ENCODE measurements at regions not wholly inside any gene's neighbourhood (a gene's known extent, or its start where the extent isn't known, plus 50 kb on each side); places are given as distances from the start of the nearest gene placed in this dataset.

GRCh38 chr16:13558752-13559151, 361.2 kb upstream of the ERCC4 start (continued):
- TF ChIP-seq PRDM15 (CRISPR knock-in tag; IDR thresholded peaks at IDR 0.05) (no peak), E4F1 (IDR thresholded peaks at IDR 0.05; ENCODE audit: borderline replicate concordance, partially characterized antibody) (no peak), ZBTB4 (CRISPR knock-in tag; IDR thresholded peaks at IDR 0.05) (no peak), TCF3 (IDR thresholded peaks at IDR 0.05; ENCODE audit: borderline replicate concordance, insufficient read depth, low read depth, low read length) (no peak), STAT1 (conservative IDR thresholded peaks at IDR 0.05) (no peak), HCFC1 (IDR thresholded peaks at IDR 0.05; ENCODE audit: low read length) (no peak), RB1 (IDR thresholded peaks at IDR 0.05; ENCODE audit: borderline replicate concordance) (no peak), MTA3 (IDR thresholded peaks at IDR 0.05; ENCODE audit: borderline replicate concordance, low read length) (no peak), CBX3 (IDR thresholded peaks at IDR 0.05; ENCODE audit: borderline replicate concordance, low read depth) (no peak)
